HEK293 (cell line): ENCODE measurements at regions not wholly inside any gene's neighbourhood (a gene's known extent, or its start where the extent isn't known, plus 50 kb on each side); places are given as distances from the start of the nearest gene placed in this dataset.

Experiments used
- CTCF ChIA-PET: fragments of 350-600 bp; formaldehyde crosslinking; extraction: SDS; loops from one replicate; lab custom pipeline; 2021; ENCODE audit warnings: antibody characterized with exemption; lab: Yijun Ruan, JAX
- POLR2A ChIA-PET: fragments of 300-600 bp; formaldehyde crosslinking; extraction: SDS; loops from one replicate; lab custom pipeline; 2020; ENCODE audit warnings: antibody characterized with exemption, inconsistent platforms; lab: Yijun Ruan, JAX
- H3K27ac ChIP-seq: fragments of 200-500 bp; sonication (Bioruptor generic); 2 replicates; pipeline ENCODE4 v1.5.1; 2014; ENCODE audit warnings: low read depth, low read length, control low read depth, inconsistent platforms; ENCODE audit errors: extremely low read depth
- H3K36me3 ChIP-seq, 2 experiments: fragments of 200-500 bp in 1 of 2; sonication (Bioruptor generic) in 1 of 2; 1 replicate in 1 of 2; 2 replicates in 1 of 2; pipeline ENCODE4 v1.5.1; 2014 to 2017; ENCODE audit warnings: inconsistent platforms in 2 of 2, low read length in 2 of 2; ENCODE audit not compliant: control insufficient read depth in 2 of 2, insufficient read depth in 1 of 2
- H3K4me1 ChIP-seq: fragments of 200-500 bp; sonication (Bioruptor generic); 2 replicates; pipeline ENCODE4 v1.5.1; 2014; ENCODE audit warnings: mild to moderate bottlenecking, low read length, inconsistent platforms; ENCODE audit not compliant: control insufficient read depth, insufficient read depth
- H3K4me3 ChIP-seq: 2 replicates; pipeline ENCODE4 v1.5.1; 2011; ENCODE audit warnings: low read depth, mild to moderate bottlenecking, control low read depth, low read length, moderate library complexity
- H3K9me3 ChIP-seq: fragments of 200-500 bp; sonication (Bioruptor generic); 2 replicates; pipeline ENCODE4 v1.5.1; 2014; ENCODE audit warnings: low read depth, low read length, inconsistent platforms; ENCODE audit not compliant: control insufficient read depth, insufficient read depth
- BCL11A ChIP-seq: fragments of 450-650 bp; formaldehyde crosslinking; IDR thresholded peaks from 2 replicates; pipeline ENCODE4 v1.5.1; 2016; ENCODE audit warnings: low read depth, missing biosample characterization, missing genetic modification characterization
- EGR2 ChIP-seq: fragments of 450-650 bp; formaldehyde crosslinking; IDR thresholded peaks from 2 replicates; pipeline ENCODE4 v1.5.1; 2016; ENCODE audit warnings: low read depth, missing biosample characterization, missing genetic modification characterization
- KLF9 ChIP-seq: fragments of 450-650 bp; formaldehyde crosslinking; IDR thresholded peaks from 2 replicates; pipeline ENCODE4 v1.5.1; 2016; ENCODE audit warnings: missing biosample characterization, missing genetic modification characterization, low read depth
- REPIN1 ChIP-seq: fragments of 450-650 bp; formaldehyde crosslinking; IDR thresholded peaks from 2 replicates; pipeline ENCODE4 v1.5.1; 2017; ENCODE audit warnings: missing biosample characterization, missing genetic modification characterization, low read depth
- SP3 ChIP-seq: fragments of 450-650 bp; formaldehyde crosslinking; IDR thresholded peaks from 2 replicates; pipeline ENCODE4 v1.5.1; 2016; ENCODE audit warnings: missing biosample characterization, missing genetic modification characterization
- TCF7L2 ChIP-seq: IDR thresholded peaks from 2 replicates; pipeline ENCODE4 v1.6.1; 2011; ENCODE audit warnings: low read depth, mild to moderate bottlenecking, inconsistent platforms, low read length, moderate library complexity, borderline replicate concordance
- ZBTB11 ChIP-seq: fragments of 450-650 bp; formaldehyde crosslinking; conservative IDR thresholded peaks from 2 replicates; pipeline ENCODE4 v1.5.1; 2016; ENCODE audit warnings: low read depth, missing biosample characterization, missing genetic modification characterization
- ZBTB26 ChIP-seq: fragments of 450-650 bp; formaldehyde crosslinking; optimal IDR thresholded peaks from 2 replicates; pipeline ENCODE3; 2016; ENCODE audit warnings: missing biosample characterization, mild to moderate bottlenecking, missing genetic modification characterization
- ZFP37 ChIP-seq: fragments of 450-650 bp; formaldehyde crosslinking; IDR thresholded peaks from 2 replicates; pipeline ENCODE4 v1.5.1; 2016; ENCODE audit warnings: missing biosample characterization, missing genetic modification characterization
- ZNF10 ChIP-seq: fragments of 450-650 bp; formaldehyde crosslinking; IDR thresholded peaks from 2 replicates; pipeline ENCODE4 v1.5.1; 2017; ENCODE audit warnings: missing biosample characterization, missing genetic modification characterization
- ZNF140 ChIP-seq: fragments of 450-650 bp; formaldehyde crosslinking; IDR thresholded peaks from 2 replicates; pipeline ENCODE4 v1.5.1; 2016; ENCODE audit warnings: missing biosample characterization, missing genetic modification characterization
- ZNF513 ChIP-seq: fragments of 450-650 bp; IDR thresholded peaks from 2 replicates; pipeline ENCODE4 v1.5.1; 2018; ENCODE audit warnings: missing biosample characterization, missing genetic modification characterization
- ZNF561 ChIP-seq: fragments of 450-650 bp; IDR thresholded peaks from 2 replicates; pipeline ENCODE4 v1.5.1; 2018; ENCODE audit warnings: missing biosample characterization, missing genetic modification characterization, borderline replicate concordance
- ZNF626 ChIP-seq: fragments of 450-650 bp; sonication (Bioruptor Pico); formaldehyde crosslinking; IDR thresholded peaks from 2 replicates; pipeline ENCODE4 v1.5.1; 2018; ENCODE audit warnings: missing biosample characterization, missing genetic modification characterization, inconsistent platforms
- ZNF645 ChIP-seq: fragments of 450-650 bp; formaldehyde crosslinking; IDR thresholded peaks from 2 replicates; pipeline ENCODE4; 2016; ENCODE audit warnings: missing biosample characterization, missing genetic modification characterization
- ZSCAN30 ChIP-seq: fragments of 450-650 bp; IDR thresholded peaks from 2 replicates; pipeline ENCODE4 v1.5.1; 2018; ENCODE audit warnings: missing biosample characterization, mild to moderate bottlenecking, missing genetic modification characterization, moderate library complexity

- no peak for TF ChIP-seq ZNF645 (tag by site-specific recombination)
- TF ChIP-seq ZFP37 (tag by site-specific recombination): 0 out of 2 replicates have a peak, but pooled peaks have one; percentile 24
- TF ChIP-seq ZNF513 (tag by site-specific recombination): no peak
- Histone ChIP-seq H3K27ac (no peak overlapping the region), H3K4me3 (no peak overlapping the region), H3K36me3 (no peaks in the 10 kb centered on the region), H3K4me1 (peaks cover 5% of the 10 kb centered on the region; the same call in 1 of the 2 replicates), H3K9me3 (no peaks in the 10 kb centered on the region)
- POLR2A ChIA-PET: no interaction called here
- CTCF ChIA-PET: interaction anchor here (1.4 to 2.0 kb wide), 2 partner anchors 96 to 766 kb away, joined by 4 to 6 read pairs; no protein-coding TSS in a partner anchor
Observed at GRCh38 chr2:173574324-173575112, 219.8 kb downstream of the CDCA7 start.

- H3K4me3 ChIP-seq: no peak overlapping the region
- H3K9me3 ChIP-seq: no peaks in the 10 kb centered on the region
- ChIA-PET CTCF (no interaction called here), POLR2A (no interaction called here)
- H3K4me1 ChIP-seq: no peaks in the 10 kb centered on the region
- no peak for TF ChIP-seq EGR2 (tag by site-specific recombination)
- no peak for TF ChIP-seq ZNF645 (tag by site-specific recombination)
- TF ChIP-seq ZNF561 (tag by site-specific recombination): no peak
- TF ChIP-seq REPIN1: no peak
- TF ChIP-seq ZSCAN30 (tag by site-specific recombination): no peak
- no peak for TF ChIP-seq ZNF626 (tag by site-specific recombination)
- no peak for TF ChIP-seq KLF9 (tag by site-specific recombination)
- no peak for TF ChIP-seq ZNF10 (tag by site-specific recombination)
- no peak for TF ChIP-seq ZBTB11 (tag by site-specific recombination)
- TF ChIP-seq ZNF140 (tag by site-specific recombination): no peak
- TF ChIP-seq BCL11A (tag by site-specific recombination): no peak
- TF ChIP-seq SP3 (tag by site-specific recombination): no peak
- TF ChIP-seq TCF7L2: no peak
- no peak for TF ChIP-seq ZBTB26
- no peak overlapping the region for H3K27ac ChIP-seq
- H3K36me3 ChIP-seq: no peaks in the 10 kb centered on the region
Observed at GRCh38 chr2:173578404-173579107, 223.9 kb downstream of the CDCA7 start.
